OCI-LY7 (cell line): ENCODE measurements at regions not wholly inside any gene's neighbourhood (a gene's known extent, or its start where the extent isn't known, plus 50 kb on each side); places are given as distances from the start of the nearest gene placed in this dataset.

ENCODE experiments used
- CTCF ChIP-seq: fragments of 200-600 bp; sonication (generic); conservative IDR thresholded peaks from 2 replicates; pipeline ENCODE4 v1.5.1; 2014; ENCODE audit warnings: mild to moderate bottlenecking, antibody characterized with exemption, low read length, moderate library complexity, mixed read lengths
- EZH2phosphoT487 ChIP-seq: fragments of 200-600 bp; sonication (generic); IDR thresholded peaks from 2 replicates; pipeline ENCODE4 v1.6.1; 2018; ENCODE audit warnings: low read depth, borderline replicate concordance, mild to moderate bottlenecking, mixed run types, antibody characterized with exemption, low read length, moderate library complexity, mixed read lengths

DNA sequence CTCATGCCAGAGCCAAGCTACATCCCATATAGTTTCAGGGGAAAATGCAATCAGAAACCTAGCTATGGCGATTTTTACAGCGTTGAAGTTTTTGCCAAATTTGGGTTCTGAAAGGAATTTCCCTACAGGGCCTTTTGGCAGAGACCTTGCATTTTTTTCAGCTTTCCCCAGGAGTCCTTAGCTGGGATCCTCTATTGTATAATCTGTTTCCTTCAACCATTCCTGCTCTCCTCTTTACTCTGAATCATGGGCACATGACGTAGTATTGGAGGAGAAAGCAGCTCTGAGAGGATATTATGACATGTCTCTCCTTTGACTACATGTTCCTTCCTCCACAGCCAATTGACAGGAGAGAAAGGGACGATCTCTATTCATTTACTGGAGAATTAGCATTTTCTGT is 118.5 kb upstream of the ERCC6L2 start:
- no peak for TF ChIP-seq CTCF
- TF ChIP-seq EZH2phosphoT487, result no peak
